ENCODE measurements at regions not wholly inside any gene's neighbourhood (a gene's known extent, or its start where the extent isn't known, plus 50 kb on each side); places are given as distances from the start of the nearest gene placed in this dataset.

DNA sequence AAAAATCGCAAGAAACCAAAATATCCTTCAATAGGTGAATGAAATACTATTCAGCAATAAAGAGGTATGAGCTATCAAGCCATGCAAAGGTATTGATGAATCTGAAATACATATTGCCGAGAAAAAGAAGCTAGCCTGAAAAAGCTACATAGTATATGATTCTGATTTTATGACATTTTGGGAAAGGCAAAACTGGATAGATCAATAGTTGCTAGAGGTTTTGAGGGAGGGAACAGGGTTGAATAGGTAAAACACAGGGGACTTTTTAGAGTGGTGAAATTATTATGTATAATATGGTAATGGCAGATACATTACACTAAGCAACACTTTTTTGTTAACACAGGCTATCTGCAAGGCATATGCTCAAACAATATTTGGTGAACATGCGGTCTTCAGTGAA is 327.6 kb upstream of the ADAMTSL1 start:
- Histone ChIP-seq H3K79me2 (ENCODE audit: insufficient read depth, low read length) (no peaks in the 10 kb centered on the region), H3K9me3 (ENCODE audit: control insufficient read depth in 1 of 2, insufficient read depth in 1 of 2, low read depth in 1 of 2, low read length in 2 of 2) (peaks cover 3% of the 10 kb centered on the region in 2 experiments; a peak in 1 of 4 replicates), H2AFZ (ENCODE audit: low read depth, low read length, poor library complexity, severe bottlenecking) (no peak overlapping the region), H3K36me3 (ENCODE audit: control insufficient read depth in 1 of 2, insufficient read depth in 2 of 2, low read length in 2 of 2) (no peaks in the 10 kb centered on the region), H3K27ac (ENCODE audit: low read depth, low read length) (no peak overlapping the region), H4K20me1 (ENCODE audit: insufficient read depth) (no peaks in the 10 kb centered on the region), H3K9ac (ENCODE audit: low read length) (no peak overlapping the region), H3K4me3 (replicated peaks in 1 of 2; ENCODE audit: low read depth in 1 of 2, low read length in 2 of 2) (no peak overlapping the region), H3K27me3 (ENCODE audit: insufficient read depth, low read length) (no peaks in the 10 kb centered on the region), H3K4me1 (ENCODE audit: control insufficient read depth in 1 of 2, insufficient read depth in 2 of 2, low read length in 2 of 2) (no peaks in the 10 kb centered on the region), H3K9me2 (ENCODE audit: insufficient read depth) (no peaks in the 10 kb centered on the region), H3K4me2 (ENCODE audit: low read length) (no peak overlapping the region)
- DNase-seq (ENCODE audit: low read depth, low spot score) (no peak), ATAC-seq (no peak)
- TF ChIP-seq SIN3A (IDR thresholded peaks at IDR 0.05; ENCODE audit: low read depth) (no peak), POLR2AphosphoS5 (IDR thresholded peaks at IDR 0.05; ENCODE audit: low read depth, low read length) (no peak), FOSL1 (IDR thresholded peaks at IDR 0.05; ENCODE audit: low read depth) (no peak), TCF7L2 (IDR thresholded peaks at IDR 0.05; ENCODE audit: borderline replicate concordance, extremely low read depth, insufficient read depth, insufficient read length) (no peak), ZNF274 (IDR thresholded peaks at IDR 0.05; ENCODE audit: low read depth, low read length) (no peak), ZFX (IDR thresholded peaks at IDR 0.05) (no peak), CBX3 (IDR thresholded peaks at IDR 0.05; ENCODE audit: low read depth) (no peak), POLR2A (IDR thresholded peaks at IDR 0.05; ENCODE audit: borderline replicate concordance, extremely low read depth, insufficient read depth, insufficient read length) (no peak), ELF1 (IDR thresholded peaks at IDR 0.05; ENCODE audit: borderline replicate concordance, low read depth) (no peak)
- TF ChIP-seq, protein P1, sequence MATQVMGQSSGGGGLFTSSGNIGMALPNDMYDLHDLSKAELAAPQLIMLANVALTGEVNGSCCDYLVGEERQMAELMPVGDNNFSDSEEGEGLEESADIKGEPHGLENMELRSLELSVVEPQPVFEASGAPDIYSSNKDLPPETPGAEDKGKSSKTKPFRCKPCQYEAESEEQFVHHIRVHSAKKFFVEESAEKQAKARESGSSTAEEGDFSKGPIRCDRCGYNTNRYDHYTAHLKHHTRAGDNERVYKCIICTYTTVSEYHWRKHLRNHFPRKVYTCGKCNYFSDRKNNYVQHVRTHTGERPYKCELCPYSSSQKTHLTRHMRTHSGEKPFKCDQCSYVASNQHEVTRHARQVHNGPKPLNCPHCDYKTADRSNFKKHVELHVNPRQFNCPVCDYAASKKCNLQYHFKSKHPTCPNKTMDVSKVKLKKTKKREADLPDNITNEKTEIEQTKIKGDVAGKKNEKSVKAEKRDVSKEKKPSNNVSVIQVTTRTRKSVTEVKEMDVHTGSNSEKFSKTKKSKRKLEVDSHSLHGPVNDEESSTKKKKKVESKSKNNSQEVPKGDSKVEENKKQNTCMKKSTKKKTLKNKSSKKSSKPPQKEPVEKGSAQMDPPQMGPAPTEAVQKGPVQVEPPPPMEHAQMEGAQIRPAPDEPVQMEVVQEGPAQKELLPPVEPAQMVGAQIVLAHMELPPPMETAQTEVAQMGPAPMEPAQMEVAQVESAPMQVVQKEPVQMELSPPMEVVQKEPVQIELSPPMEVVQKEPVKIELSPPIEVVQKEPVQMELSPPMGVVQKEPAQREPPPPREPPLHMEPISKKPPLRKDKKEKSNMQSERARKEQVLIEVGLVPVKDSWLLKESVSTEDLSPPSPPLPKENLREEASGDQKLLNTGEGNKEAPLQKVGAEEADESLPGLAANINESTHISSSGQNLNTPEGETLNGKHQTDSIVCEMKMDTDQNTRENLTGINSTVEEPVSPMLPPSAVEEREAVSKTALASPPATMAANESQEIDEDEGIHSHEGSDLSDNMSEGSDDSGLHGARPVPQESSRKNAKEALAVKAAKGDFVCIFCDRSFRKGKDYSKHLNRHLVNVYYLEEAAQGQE (IDR thresholded peaks at IDR 0.05; ENCODE audit: low read depth): no peak
- TF ChIP-seq, protein P2, sequence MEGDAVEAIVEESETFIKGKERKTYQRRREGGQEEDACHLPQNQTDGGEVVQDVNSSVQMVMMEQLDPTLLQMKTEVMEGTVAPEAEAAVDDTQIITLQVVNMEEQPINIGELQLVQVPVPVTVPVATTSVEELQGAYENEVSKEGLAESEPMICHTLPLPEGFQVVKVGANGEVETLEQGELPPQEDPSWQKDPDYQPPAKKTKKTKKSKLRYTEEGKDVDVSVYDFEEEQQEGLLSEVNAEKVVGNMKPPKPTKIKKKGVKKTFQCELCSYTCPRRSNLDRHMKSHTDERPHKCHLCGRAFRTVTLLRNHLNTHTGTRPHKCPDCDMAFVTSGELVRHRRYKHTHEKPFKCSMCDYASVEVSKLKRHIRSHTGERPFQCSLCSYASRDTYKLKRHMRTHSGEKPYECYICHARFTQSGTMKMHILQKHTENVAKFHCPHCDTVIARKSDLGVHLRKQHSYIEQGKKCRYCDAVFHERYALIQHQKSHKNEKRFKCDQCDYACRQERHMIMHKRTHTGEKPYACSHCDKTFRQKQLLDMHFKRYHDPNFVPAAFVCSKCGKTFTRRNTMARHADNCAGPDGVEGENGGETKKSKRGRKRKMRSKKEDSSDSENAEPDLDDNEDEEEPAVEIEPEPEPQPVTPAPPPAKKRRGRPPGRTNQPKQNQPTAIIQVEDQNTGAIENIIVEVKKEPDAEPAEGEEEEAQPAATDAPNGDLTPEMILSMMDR (IDR thresholded peaks at IDR 0.05 in 2 of 3, conservative IDR thresholded peaks at IDR 0.05 in 1 of 3; ENCODE audit: borderline replicate concordance in 1 of 3, insufficient read depth in 1 of 3, low read depth in 2 of 3, low read length in 2 of 3): no peak
- intact Hi-C loops (cut with micrococcal nuclease): no loop called here
- POLR2A ChIA-PET: no interaction called here
- CTCF ChIA-PET: no interaction called here
- RAD21 ChIA-PET (ENCODE audit: low non-redundant PET in 1 of 2, low total read pairs in 2 of 2, uncharacterized antibody in 2 of 2, unreplicated experiment in 2 of 2): no interaction called here
- no TSS peak for BruUV-seq (replicated peaks)
